Vagina (tissue), 2 donors: ENCODE measurements at regions not wholly inside any gene's neighbourhood (a gene's known extent, or its start where the extent isn't known, plus 50 kb on each side); places are given as distances from the start of the nearest gene placed in this dataset.
A peak's percentile ranks its signal among the peaks of the same experiment; 100 is the strongest.

Source experiments
- POLR2A ChIP-seq, 2 donors: fragments of 450-650 bp; IDR thresholded peaks; one replicate each; pipeline ENCODE4 v1.6.1; 2017; ENCODE audit warnings: antibody characterized with exemption in 2 of 2, mild to moderate bottlenecking in 2 of 2, moderate library complexity in 2 of 2
- POLR2AphosphoS5 ChIP-seq, 2 donors: sonication (generic); formaldehyde crosslinking; IDR thresholded peaks; one replicate each; pipeline ENCODE4 v1.9.0; 2017; ENCODE audit warnings: antibody characterized with exemption in 2 of 2, mild to moderate bottlenecking in 2 of 2, low read depth in 1 of 2; ENCODE audit not compliant: insufficient read depth in 1 of 2
- TF ChIP-seq, protein P1 (sequence below), 3 experiments: fragments of 450-650 bp in 2 of 3; fragments of 200-600 bp in 1 of 3; sonication (generic) in 1 of 3; IDR thresholded peaks; one replicate each; pipeline ENCODE4 v1.5.1; 2017 to 2019; ENCODE audit warnings: antibody characterized with exemption in 3 of 3, mild to moderate bottlenecking in 2 of 3, moderate library complexity in 2 of 3

GRCh38 chr2:121075006-121075551, 209.9 kb downstream of the TFCP2L1 start:
- TF ChIP-seq, protein P1, sequence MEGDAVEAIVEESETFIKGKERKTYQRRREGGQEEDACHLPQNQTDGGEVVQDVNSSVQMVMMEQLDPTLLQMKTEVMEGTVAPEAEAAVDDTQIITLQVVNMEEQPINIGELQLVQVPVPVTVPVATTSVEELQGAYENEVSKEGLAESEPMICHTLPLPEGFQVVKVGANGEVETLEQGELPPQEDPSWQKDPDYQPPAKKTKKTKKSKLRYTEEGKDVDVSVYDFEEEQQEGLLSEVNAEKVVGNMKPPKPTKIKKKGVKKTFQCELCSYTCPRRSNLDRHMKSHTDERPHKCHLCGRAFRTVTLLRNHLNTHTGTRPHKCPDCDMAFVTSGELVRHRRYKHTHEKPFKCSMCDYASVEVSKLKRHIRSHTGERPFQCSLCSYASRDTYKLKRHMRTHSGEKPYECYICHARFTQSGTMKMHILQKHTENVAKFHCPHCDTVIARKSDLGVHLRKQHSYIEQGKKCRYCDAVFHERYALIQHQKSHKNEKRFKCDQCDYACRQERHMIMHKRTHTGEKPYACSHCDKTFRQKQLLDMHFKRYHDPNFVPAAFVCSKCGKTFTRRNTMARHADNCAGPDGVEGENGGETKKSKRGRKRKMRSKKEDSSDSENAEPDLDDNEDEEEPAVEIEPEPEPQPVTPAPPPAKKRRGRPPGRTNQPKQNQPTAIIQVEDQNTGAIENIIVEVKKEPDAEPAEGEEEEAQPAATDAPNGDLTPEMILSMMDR (IDR thresholded peaks at IDR 0.05) = no peak
- TF ChIP-seq POLR2A (IDR thresholded peaks at IDR 0.05) (peak in 1 of 2 donors; percentile 6), POLR2AphosphoS5 (IDR thresholded peaks at IDR 0.05; ENCODE audit: insufficient read depth in 1 of 2, low read depth in 1 of 2) (no peak)
